ENCODE measurements at regions not wholly inside any gene's neighbourhood (a gene's known extent, or its start where the extent isn't known, plus 50 kb on each side); places are given as distances from the start of the nearest gene placed in this dataset.

DNA sequence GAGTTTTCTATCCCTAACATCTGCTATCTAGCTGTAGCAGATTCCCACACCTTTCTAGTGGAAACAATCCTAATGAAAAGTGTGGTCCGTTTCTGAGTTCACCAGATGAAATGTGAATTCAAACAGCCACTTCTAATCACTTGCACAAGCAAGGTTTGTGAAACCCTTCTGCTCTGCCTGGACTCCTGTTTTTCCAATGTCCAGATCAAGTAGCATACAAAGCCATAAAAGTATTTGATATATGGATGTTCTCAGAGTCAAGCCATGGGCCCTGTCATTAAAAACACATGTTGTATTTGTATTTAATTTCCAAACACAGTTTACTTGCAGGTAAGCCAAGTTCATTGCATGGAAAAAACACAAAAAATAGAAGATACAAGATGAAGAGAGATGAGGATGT is 570.4 kb downstream of the NR2F1-AS1 start:
- POLR2A ChIA-PET: no interaction called here
- Histone ChIP-seq H3K4me3 (no peak overlapping the region), H4K20me1 (ENCODE audit: control insufficient read depth, insufficient read depth) (no peaks in the 10 kb centered on the region), H3K4me1 (ENCODE audit: control insufficient read depth, insufficient read depth, low read length) (no peaks in the 10 kb centered on the region), H3K27ac (ENCODE audit: control insufficient read depth, insufficient read depth) (no peak overlapping the region), H3K27me3 (replicated peaks in 1 of 2; ENCODE audit: control insufficient read depth in 2 of 2, insufficient read depth in 2 of 2, low read length in 1 of 2) (no peaks in the 10 kb centered on the region), H2AFZ (ENCODE audit: control insufficient read depth, low read depth, low read length) (no peak overlapping the region), H3K4me2 (ENCODE audit: control insufficient read depth, insufficient read depth) (no peak overlapping the region), H3K9me3 (replicated peaks; ENCODE audit: control insufficient read depth, insufficient read depth, low read length) (no peaks in the 10 kb centered on the region), H3K36me3 (ENCODE audit: control insufficient read depth in 2 of 2, insufficient read depth in 2 of 2, low read length in 1 of 2) (no peaks in the 10 kb centered on the region), H3K79me2 (ENCODE audit: control insufficient read depth, insufficient read depth, low read length) (no peaks in the 10 kb centered on the region), H3K9ac (ENCODE audit: control insufficient read depth, insufficient read depth, low read length) (no peak overlapping the region)
- WGBS (ENCODE audit: insufficient coverage, insufficient replicate concordance, low lambda C conversion rate, missing lambda C conversion rate): 0% methylated on average over 1 of the region's 1 CpG
- RAD21 ChIA-PET (ENCODE audit: unreplicated experiment): no interaction called here
- BruUV-seq (replicated peaks): no TSS peak
- in situ Hi-C loops (cut with MboI) (no loop called here), intact Hi-C loops (cut with micrococcal nuclease; ENCODE audit: unreplicated experiment) (no loop called here)
- TF ChIP-seq, protein P1, sequence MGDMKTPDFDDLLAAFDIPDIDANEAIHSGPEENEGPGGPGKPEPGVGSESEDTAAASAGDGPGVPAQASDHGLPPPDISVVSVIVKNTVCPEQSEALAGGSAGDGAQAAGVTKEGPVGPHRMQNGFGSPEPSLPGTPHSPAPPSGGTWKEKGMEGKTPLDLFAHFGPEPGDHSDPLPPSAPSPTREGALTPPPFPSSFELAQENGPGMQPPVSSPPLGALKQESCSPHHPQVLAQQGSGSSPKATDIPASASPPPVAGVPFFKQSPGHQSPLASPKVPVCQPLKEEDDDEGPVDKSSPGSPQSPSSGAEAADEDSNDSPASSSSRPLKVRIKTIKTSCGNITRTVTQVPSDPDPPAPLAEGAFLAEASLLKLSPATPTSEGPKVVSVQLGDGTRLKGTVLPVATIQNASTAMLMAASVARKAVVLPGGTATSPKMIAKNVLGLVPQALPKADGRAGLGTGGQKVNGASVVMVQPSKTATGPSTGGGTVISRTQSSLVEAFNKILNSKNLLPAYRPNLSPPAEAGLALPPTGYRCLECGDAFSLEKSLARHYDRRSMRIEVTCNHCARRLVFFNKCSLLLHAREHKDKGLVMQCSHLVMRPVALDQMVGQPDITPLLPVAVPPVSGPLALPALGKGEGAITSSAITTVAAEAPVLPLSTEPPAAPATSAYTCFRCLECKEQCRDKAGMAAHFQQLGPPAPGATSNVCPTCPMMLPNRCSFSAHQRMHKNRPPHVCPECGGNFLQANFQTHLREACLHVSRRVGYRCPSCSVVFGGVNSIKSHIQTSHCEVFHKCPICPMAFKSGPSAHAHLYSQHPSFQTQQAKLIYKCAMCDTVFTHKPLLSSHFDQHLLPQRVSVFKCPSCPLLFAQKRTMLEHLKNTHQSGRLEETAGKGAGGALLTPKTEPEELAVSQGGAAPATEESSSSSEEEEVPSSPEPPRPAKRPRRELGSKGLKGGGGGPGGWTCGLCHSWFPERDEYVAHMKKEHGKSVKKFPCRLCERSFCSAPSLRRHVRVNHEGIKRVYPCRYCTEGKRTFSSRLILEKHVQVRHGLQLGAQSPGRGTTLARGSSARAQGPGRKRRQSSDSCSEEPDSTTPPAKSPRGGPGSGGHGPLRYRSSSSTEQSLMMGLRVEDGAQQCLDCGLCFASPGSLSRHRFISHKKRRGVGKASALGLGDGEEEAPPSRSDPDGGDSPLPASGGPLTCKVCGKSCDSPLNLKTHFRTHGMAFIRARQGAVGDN (IDR thresholded peaks at IDR 0.05): no peak
- TF ChIP-seq POU2F2 (IDR thresholded peaks at IDR 0.05; ENCODE audit: borderline replicate concordance, low read depth, low read length) (no peak), SPI1 (IDR thresholded peaks at IDR 0.05; ENCODE audit: borderline replicate concordance, insufficient read depth, low read depth, low read length) (no peak), FOXK2 (IDR thresholded peaks at IDR 0.05) (no peak), TCF7 (IDR thresholded peaks at IDR 0.05; ENCODE audit: borderline replicate concordance) (no peak)
- no peak for FAIRE-seq
- SMC1A ChIA-PET (ENCODE audit: uncharacterized antibody, unreplicated experiment): no interaction called here
- CTCF ChIA-PET: no interaction called here
- no peak for ATAC-seq
- DNase-seq (ENCODE audit: low read depth, low spot score): no peak

All from GM12878 (cell line).